SK-N-SH (cell line): ENCODE measurements at regions not wholly inside any gene's neighbourhood (a gene's known extent, or its start where the extent isn't known, plus 50 kb on each side); places are given as distances from the start of the nearest gene placed in this dataset.

Source experiments
- CTCF ChIA-PET: fragments of 300-600, 350-600 bp; formaldehyde crosslinking; extraction: SDS; loops from one replicate; lab custom pipeline; 2021; lab: Yijun Ruan, JAX
- POLR2A ChIA-PET: fragments of 350-600 bp; sonication (Branson Sonifier 250); formaldehyde crosslinking; extraction: SDS; loops from one replicate; lab custom pipeline; 2020; ENCODE audit warnings: antibody characterized with exemption, inconsistent platforms; lab: Yijun Ruan, JAX
- DNase-seq: peaks from one replicate; pipeline ENCODE4 v3.0.0; 2012
- H2AFZ ChIP-seq: fragments of 200-600 bp; sonication (generic); 2 replicates; pipeline ENCODE4 v1.8.1; 2016; ENCODE audit warnings: antibody characterized with exemption, mild to moderate bottlenecking, low read depth
- H3F3A ChIP-seq: fragments of 200-600 bp; sonication (generic); replicated peaks from 2 replicates; pipeline ENCODE3; 2016; ENCODE audit warnings: antibody characterized with exemption, mild to moderate bottlenecking; ENCODE audit not compliant: insufficient read depth
- H3K27ac ChIP-seq, 2 experiments: fragments of 200-500 bp in 1 of 2; fragments of 200-600 bp in 1 of 2; sonication (Bioruptor generic) in 1 of 2; sonication (generic), shearing (Covaris generic) in 1 of 2; 2 replicates each; pipeline versions ENCODE4 v1.5.1 to v1.6.1; 2014 to 2016; ENCODE audit warnings: low read depth in 2 of 2, inconsistent platforms in 1 of 2, low read length in 1 of 2, mild to moderate bottlenecking in 1 of 2, mixed read lengths in 1 of 2
- H3K27me3 ChIP-seq: fragments of 200-600 bp; sonication (generic), shearing (Covaris generic); 2 replicates; pipeline ENCODE4 v1.6.1; 2016; ENCODE audit warnings: mixed run types; ENCODE audit not compliant: insufficient read depth
- H3K36me3 ChIP-seq, 2 experiments: fragments of 200-500 bp in 1 of 2; fragments of 200-600 bp in 1 of 2; sonication (Bioruptor generic) in 1 of 2; sonication (generic) in 1 of 2; replicated peaks in 1 of 2; 2 replicates each; pipeline versions ENCODE3 to v1.5.1; 2014 to 2016; ENCODE audit warnings: low read length in 1 of 2, mild to moderate bottlenecking in 1 of 2; ENCODE audit not compliant: insufficient read depth in 2 of 2, control insufficient read depth in 1 of 2
- H3K4me1 ChIP-seq, 2 experiments: fragments of 200-500 bp in 1 of 2; fragments of 200-600 bp in 1 of 2; sonication (Bioruptor generic) in 1 of 2; sonication (generic), shearing (Covaris generic) in 1 of 2; 2 replicates each; pipeline versions ENCODE4 v1.5.1 to v1.6.1; 2014 to 2016; ENCODE audit warnings: low read depth in 1 of 2, low read length in 1 of 2, mixed run types in 1 of 2; ENCODE audit not compliant: insufficient read depth in 2 of 2, control insufficient read depth in 1 of 2
- H3K4me2 ChIP-seq: fragments of 200-600 bp; sonication (generic), shearing (Covaris generic); 2 replicates; pipeline ENCODE4 v1.6.1; 2017; ENCODE audit warnings: mixed run types
- H3K4me3 ChIP-seq, 2 experiments: fragments of 200-500 bp in 1 of 2; fragments of 200-600 bp in 1 of 2; sonication (Bioruptor generic) in 1 of 2; sonication (generic), shearing (Covaris generic) in 1 of 2; 2 replicates each; pipeline versions ENCODE4 v1.5.1 to v1.8.1; 2014 to 2016; ENCODE audit warnings: low read depth in 2 of 2, inconsistent platforms in 1 of 2, low read length in 1 of 2, mild to moderate bottlenecking in 1 of 2, mixed read lengths in 1 of 2, moderate library complexity in 1 of 2
- H3K79me2 ChIP-seq: fragments of 200-600 bp; sonication (generic); 2 replicates; pipeline ENCODE4 v1.8.1; 2017; ENCODE audit warnings: mild to moderate bottlenecking; ENCODE audit not compliant: insufficient read depth
- H3K9ac ChIP-seq: fragments of 200-600 bp; sonication (generic); 2 replicates; pipeline ENCODE4 v1.6.1; 2017; ENCODE audit warnings: mixed run types
- H3K9me2 ChIP-seq: fragments of 200-600 bp; sonication (generic); 2 replicates; pipeline ENCODE4 v1.6.1; 2017; ENCODE audit warnings: mixed run types
- H3K9me3 ChIP-seq: fragments of 200-600 bp; sonication (generic); 2 replicates; pipeline ENCODE4 v1.6.1; 2017; ENCODE audit warnings: mixed run types, mild to moderate bottlenecking, moderate library complexity
- H4K20me1 ChIP-seq: fragments of 200-600 bp; sonication (generic); 2 replicates; pipeline ENCODE4 v1.6.1; 2017; ENCODE audit warnings: mild to moderate bottlenecking, mixed run types; ENCODE audit not compliant: insufficient read depth
- CHD2 ChIP-seq: fragments of 150-350 bp; IDR thresholded peaks from 2 replicates; pipeline ENCODE4 v1.6.1; 2018; ENCODE audit warnings: low read length; ENCODE audit not compliant: partially characterized antibody
- EP300 ChIP-seq, 2 experiments: IDR thresholded peaks; 2 replicates each; pipeline versions ENCODE4 v1.4.0 to v1.6.1; 2012; ENCODE audit warnings: borderline replicate concordance in 1 of 2, low read depth in 1 of 2, low read length in 1 of 2
- EZH2phosphoT487 ChIP-seq: fragments of 200-600 bp; sonication (generic); IDR thresholded peaks from 2 replicates; pipeline ENCODE4 v1.6.1; 2017; ENCODE audit warnings: low read depth, mixed run types, mild to moderate bottlenecking, antibody characterized with exemption, moderate library complexity, borderline replicate concordance
- FOSL2 ChIP-seq: IDR thresholded peaks from 2 replicates; pipeline ENCODE4 v1.4.0; 2012; ENCODE audit warnings: low read depth, mild to moderate bottlenecking, moderate library complexity, borderline replicate concordance
- FOXM1 ChIP-seq: IDR thresholded peaks from 2 replicates; pipeline ENCODE4 v1.4.0; 2012; ENCODE audit warnings: low read depth, mild to moderate bottlenecking
- GABPA ChIP-seq: IDR thresholded peaks from 2 replicates; pipeline ENCODE4 v1.4.0; 2012; ENCODE audit warnings: low read depth, mild to moderate bottlenecking
- GATA2 ChIP-seq: sonication (generic); formaldehyde crosslinking; IDR thresholded peaks from 2 replicates; pipeline ENCODE4 v1.5.0; 2020; ENCODE audit warnings: mild to moderate bottlenecking, missing genetic modification reagents
- JUND ChIP-seq: IDR thresholded peaks from 2 replicates; pipeline ENCODE4 v1.4.0; 2012
- NFIC ChIP-seq: IDR thresholded peaks from 2 replicates; pipeline ENCODE4 v1.4.0; 2012; ENCODE audit warnings: borderline replicate concordance
- NRF1 ChIP-seq: IDR thresholded peaks from 2 replicates; pipeline ENCODE4 v1.6.1; 2012; ENCODE audit warnings: low read depth, mild to moderate bottlenecking, low read length
- PBX3 ChIP-seq: IDR thresholded peaks from 2 replicates; pipeline ENCODE4; 2012
- POLR2AphosphoS5 ChIP-seq: IDR thresholded peaks from 2 replicates; pipeline ENCODE4 v1.6.1; 2012; ENCODE audit warnings: low read depth, low read length
- RCOR1 ChIP-seq: fragments of 150-350 bp; IDR thresholded peaks from 2 replicates; pipeline ENCODE4 v1.6.1; 2017; ENCODE audit warnings: antibody characterized with exemption, low read length
- RFX5 ChIP-seq: IDR thresholded peaks from 2 replicates; pipeline ENCODE4 v1.6.1; 2012; ENCODE audit warnings: mild to moderate bottlenecking, improper control_type of control experiment, low read length
- RXRA ChIP-seq: IDR thresholded peaks from 2 replicates; pipeline ENCODE4 v1.4.0; 2012; ENCODE audit warnings: low read depth, mild to moderate bottlenecking, borderline replicate concordance
- SIN3A ChIP-seq: IDR thresholded peaks from 2 replicates; pipeline ENCODE4 v1.6.1; 2012; ENCODE audit warnings: low read depth, mild to moderate bottlenecking, low read length, moderate library complexity, borderline replicate concordance
- SMC3 ChIP-seq: IDR thresholded peaks from 2 replicates; pipeline ENCODE4 v1.6.1; 2012; ENCODE audit warnings: low read depth, low read length, improper control_type of control experiment
- TAF1 ChIP-seq: IDR thresholded peaks from 2 replicates; pipeline ENCODE4 v1.6.1; 2012; ENCODE audit warnings: low read depth, mild to moderate bottlenecking, low read length, moderate library complexity, borderline replicate concordance
- TEAD4 ChIP-seq: IDR thresholded peaks from 2 replicates; pipeline ENCODE4 v1.4.0; 2012; ENCODE audit warnings: mild to moderate bottlenecking, borderline replicate concordance; ENCODE audit not compliant: insufficient read depth
- YY1 ChIP-seq: IDR thresholded peaks from 2 replicates; pipeline ENCODE4 v1.4.0; 2012; ENCODE audit warnings: low read depth, mild to moderate bottlenecking
- WGBS: methylation state at CpG from one replicate; pipeline ENCODE4 v1.1.6; 2017; ENCODE audit warnings: low lambda C conversion rate; 5-methylcytosine and 5-hydroxymethylcytosine counted together
- TF ChIP-seq, protein P1 (sequence below): IDR thresholded peaks from 2 replicates; pipeline ENCODE4 v1.4.0; 2012; ENCODE audit warnings: low read depth, borderline replicate concordance
- TF ChIP-seq, protein P2 (sequence below): IDR thresholded peaks from 2 replicates; pipeline ENCODE4 v1.4.0; 2012; ENCODE audit warnings: low read depth
- TF ChIP-seq, protein P3 (sequence below): fragments of 150-350 bp; IDR thresholded peaks from 2 replicates; pipeline ENCODE4 v1.6.1; 2017; ENCODE audit warnings: antibody characterized with exemption, low read length, low read depth, borderline replicate concordance
- TF ChIP-seq, protein P4 (sequence below): IDR thresholded peaks from 2 replicates; pipeline ENCODE4 v1.4.0; 2012; ENCODE audit warnings: low read depth, borderline replicate concordance

- CTCF ChIA-PET: interaction anchor here (1.3 kb wide), 1 partner anchor 70 kb away, joined by 3 read pairs; no protein-coding TSS in a partner anchor
- WGBS: 10% methylated on average over 1 of the region's 1 CpG
Observed at GRCh38 chr18:73668051-73668450, 479.6 kb downstream of the FBXO15 start.

GRCh38 chr18:73666772-73667171 is 480.9 kb downstream of the FBXO15 start:
- POLR2A ChIA-PET: no interaction called here
- no peaks in the 10 kb centered on the region for H3K4me1 ChIP-seq
- H3K79me2 ChIP-seq: no peaks in the 10 kb centered on the region
- CTCF ChIA-PET: no interaction called here
- H3K27ac ChIP-seq: no peak overlapping the region
- TF ChIP-seq, protein P1, sequence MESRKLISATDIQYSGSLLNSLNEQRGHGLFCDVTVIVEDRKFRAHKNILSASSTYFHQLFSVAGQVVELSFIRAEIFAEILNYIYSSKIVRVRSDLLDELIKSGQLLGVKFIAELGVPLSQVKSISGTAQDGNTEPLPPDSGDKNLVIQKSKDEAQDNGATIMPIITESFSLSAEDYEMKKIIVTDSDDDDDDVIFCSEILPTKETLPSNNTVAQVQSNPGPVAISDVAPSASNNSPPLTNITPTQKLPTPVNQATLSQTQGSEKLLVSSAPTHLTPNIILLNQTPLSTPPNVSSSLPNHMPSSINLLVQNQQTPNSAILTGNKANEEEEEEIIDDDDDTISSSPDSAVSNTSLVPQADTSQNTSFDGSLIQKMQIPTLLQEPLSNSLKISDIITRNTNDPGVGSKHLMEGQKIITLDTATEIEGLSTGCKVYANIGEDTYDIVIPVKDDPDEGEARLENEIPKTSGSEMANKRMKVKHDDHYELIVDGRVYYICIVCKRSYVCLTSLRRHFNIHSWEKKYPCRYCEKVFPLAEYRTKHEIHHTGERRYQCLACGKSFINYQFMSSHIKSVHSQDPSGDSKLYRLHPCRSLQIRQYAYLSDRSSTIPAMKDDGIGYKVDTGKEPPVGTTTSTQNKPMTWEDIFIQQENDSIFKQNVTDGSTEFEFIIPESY: no peak
- TF ChIP-seq EP300 (IDR thresholded peaks at IDR 0.05; ENCODE audit: borderline replicate concordance in 1 of 2, low read depth in 1 of 2, low read length in 1 of 2): no peak
- no peak for TF ChIP-seq TEAD4
- TF ChIP-seq NFIC: no peak
- TF ChIP-seq GATA2: no peak
- TF ChIP-seq, protein P2, sequence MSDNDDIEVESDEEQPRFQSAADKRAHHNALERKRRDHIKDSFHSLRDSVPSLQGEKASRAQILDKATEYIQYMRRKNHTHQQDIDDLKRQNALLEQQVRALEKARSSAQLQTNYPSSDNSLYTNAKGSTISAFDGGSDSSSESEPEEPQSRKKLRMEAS: no peak
- no peak for TF ChIP-seq SMC3
- no peak for TF ChIP-seq GABPA
- TF ChIP-seq CHD2: no peak
- no peak for TF ChIP-seq PBX3
- no peak for TF ChIP-seq JUND
- TF ChIP-seq RFX5: no peak
- no peak for TF ChIP-seq FOSL2
- no peak overlapping the region for H3K9ac ChIP-seq
- WGBS: 29% methylated on average over 1 of the region's 1 CpG
- H3K4me2 ChIP-seq: no peak overlapping the region
- H3K4me3 ChIP-seq: no peak overlapping the region
- H3K9me2 ChIP-seq: no peaks in the 10 kb centered on the region
- no peaks in the 10 kb centered on the region for H3K36me3 ChIP-seq
- no peaks in the 10 kb centered on the region for H3K27me3 ChIP-seq
- no peak overlapping the region for H2AFZ ChIP-seq
- DNase-seq: no peak
- H4K20me1 ChIP-seq: no peaks in the 10 kb centered on the region
- H3F3A ChIP-seq: no peaks in the 10 kb centered on the region
- no peaks in the 10 kb centered on the region; the same call in 1 of the 2 replicates for H3K9me3 ChIP-seq

More at GRCh38 chr18:73668051-73668450, 479.6 kb downstream of the FBXO15 start:
- H2AFZ ChIP-seq: no peak overlapping the region
- no peaks in the 10 kb centered on the region for H3K4me1 ChIP-seq
- H3K27ac ChIP-seq: no peak overlapping the region
- H3K9ac ChIP-seq: no peak overlapping the region
- no peaks in the 10 kb centered on the region for H4K20me1 ChIP-seq
- H3K9me2 ChIP-seq: no peaks in the 10 kb centered on the region
- H3K9me3 ChIP-seq: no peaks in the 10 kb centered on the region; the same call in 1 of the 2 replicates
- H3K4me3 ChIP-seq: no peak overlapping the region
- no peak for DNase-seq
- POLR2A ChIA-PET: no interaction called here
- H3K27me3 ChIP-seq: no peaks in the 10 kb centered on the region
- no peak overlapping the region for H3K4me2 ChIP-seq
- H3K36me3 ChIP-seq: no peaks in the 10 kb centered on the region
- TF ChIP-seq RCOR1 (no peak), YY1 (no peak), RXRA (no peak), TAF1 (no peak), CHD2 (no peak), FOSL2 (no peak), FOXM1 (no peak), GATA2 (no peak), TEAD4 (no peak), SIN3A (no peak), NRF1 (no peak), POLR2AphosphoS5 (no peak), EZH2phosphoT487 (no peak)
- TF ChIP-seq, protein P2: no peak
- TF ChIP-seq, protein P3, sequence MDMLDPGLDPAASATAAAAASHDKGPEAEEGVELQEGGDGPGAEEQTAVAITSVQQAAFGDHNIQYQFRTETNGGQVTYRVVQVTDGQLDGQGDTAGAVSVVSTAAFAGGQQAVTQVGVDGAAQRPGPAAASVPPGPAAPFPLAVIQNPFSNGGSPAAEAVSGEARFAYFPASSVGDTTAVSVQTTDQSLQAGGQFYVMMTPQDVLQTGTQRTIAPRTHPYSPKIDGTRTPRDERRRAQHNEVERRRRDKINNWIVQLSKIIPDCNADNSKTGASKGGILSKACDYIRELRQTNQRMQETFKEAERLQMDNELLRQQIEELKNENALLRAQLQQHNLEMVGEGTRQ: no peak
- TF ChIP-seq, protein P4, sequence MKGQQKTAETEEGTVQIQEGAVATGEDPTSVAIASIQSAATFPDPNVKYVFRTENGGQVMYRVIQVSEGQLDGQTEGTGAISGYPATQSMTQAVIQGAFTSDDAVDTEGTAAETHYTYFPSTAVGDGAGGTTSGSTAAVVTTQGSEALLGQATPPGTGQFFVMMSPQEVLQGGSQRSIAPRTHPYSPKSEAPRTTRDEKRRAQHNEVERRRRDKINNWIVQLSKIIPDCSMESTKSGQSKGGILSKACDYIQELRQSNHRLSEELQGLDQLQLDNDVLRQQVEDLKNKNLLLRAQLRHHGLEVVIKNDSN: no peak
- H3F3A ChIP-seq: no peaks in the 10 kb centered on the region
- no peaks in the 10 kb centered on the region for H3K79me2 ChIP-seq
